ENCODE measurements at regions not wholly inside any gene's neighbourhood (a gene's known extent, or its start where the extent isn't known, plus 50 kb on each side); places are given as distances from the start of the nearest gene placed in this dataset.

DNA sequence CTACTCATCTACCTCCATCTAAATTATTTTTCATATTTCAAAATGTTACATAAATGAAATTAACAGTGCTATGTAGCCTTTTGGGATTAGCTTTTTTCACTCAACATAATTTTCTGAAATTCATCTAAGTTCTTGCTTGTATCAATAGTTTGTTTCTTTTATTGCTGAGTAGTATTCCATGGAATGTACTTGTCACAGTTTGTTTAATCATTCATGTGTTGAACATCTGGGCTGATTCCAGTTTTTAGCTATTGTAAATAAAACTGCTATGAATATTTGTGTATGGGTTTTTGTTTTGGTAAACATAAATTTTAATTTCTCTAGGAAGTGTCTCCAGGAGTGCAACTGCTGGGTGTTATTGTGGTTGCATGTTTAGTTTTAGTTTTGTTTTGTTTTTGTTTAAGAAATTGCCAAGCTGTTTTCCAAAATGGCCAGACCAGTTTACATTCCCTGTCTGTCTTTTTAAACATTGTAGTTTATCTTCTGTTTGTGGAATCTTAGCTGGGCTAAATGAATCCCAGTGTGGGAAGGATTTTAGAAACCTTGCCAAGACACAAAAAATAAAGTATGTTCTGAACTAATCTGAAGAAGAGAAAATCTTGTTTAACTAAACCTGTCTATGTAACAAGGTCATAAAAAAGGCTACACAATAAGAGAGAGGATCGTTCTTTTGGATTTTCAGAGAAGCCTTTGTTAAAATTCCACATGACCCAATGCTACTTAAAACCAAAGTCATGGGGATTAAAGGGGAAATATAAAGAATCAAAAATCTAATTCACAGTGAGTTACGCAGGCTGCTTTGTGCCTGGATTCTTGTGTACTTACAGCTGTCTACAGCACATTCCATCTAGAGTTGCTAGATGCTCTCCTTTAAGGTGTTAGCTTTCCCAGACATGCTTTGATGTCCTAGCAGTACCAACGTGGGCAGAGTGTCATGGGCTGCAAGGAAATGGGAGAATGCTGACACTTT, 129.2 kb upstream of the SUCLG2 start:
- H3K4me3 ChIP-seq = no peak overlapping the region
- intact Hi-C loops (cut with DNase I) = no loop called here
- 38% methylated on average over 3 of the region's 3 CpGs for WGBS

DNA sequence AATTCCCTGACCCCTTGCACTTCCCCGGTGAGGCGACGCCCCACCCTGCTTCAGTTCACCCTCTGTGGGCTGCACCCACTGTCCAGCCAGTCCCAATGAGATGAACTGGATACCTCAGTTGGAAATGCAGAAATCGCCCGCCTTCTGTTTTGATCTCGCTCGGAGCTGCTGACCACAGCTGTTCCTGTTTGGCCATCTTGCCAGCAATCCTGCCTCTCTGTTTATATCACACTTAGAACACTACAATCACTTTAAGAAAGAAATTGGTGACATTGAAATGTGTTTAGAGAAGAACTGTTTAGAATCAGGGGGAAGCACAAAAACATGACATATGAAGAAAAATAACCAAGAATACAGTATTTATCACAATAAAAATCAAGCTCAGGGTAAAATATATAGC, 127.5 kb upstream of the SUCLG2 start:
- 76% methylated on average over 7 of the region's 7 CpGs for WGBS
- intact Hi-C loops (cut with DNase I) = no loop called here
- Histone ChIP-seq H3K9me3 (peaks cover 0 to 12% (median 8%) of the 10 kb centered on the region in 4 donors), H3K36me3 (no peaks in the 10 kb centered on the region), H3K27ac (replicated peaks in 1 of 4) (no peak overlapping the region), H3K4me1 (no peaks in the 10 kb centered on the region), H3K27me3 (no peaks in the 10 kb centered on the region), H3K4me3 (no peak overlapping the region)
- DNase-seq (ENCODE audit: extremely low spot score) = no peak
- no peak for TF ChIP-seq POLR2AphosphoS5 (IDR thresholded peaks at IDR 0.05)
- TF ChIP-seq, protein P1, sequence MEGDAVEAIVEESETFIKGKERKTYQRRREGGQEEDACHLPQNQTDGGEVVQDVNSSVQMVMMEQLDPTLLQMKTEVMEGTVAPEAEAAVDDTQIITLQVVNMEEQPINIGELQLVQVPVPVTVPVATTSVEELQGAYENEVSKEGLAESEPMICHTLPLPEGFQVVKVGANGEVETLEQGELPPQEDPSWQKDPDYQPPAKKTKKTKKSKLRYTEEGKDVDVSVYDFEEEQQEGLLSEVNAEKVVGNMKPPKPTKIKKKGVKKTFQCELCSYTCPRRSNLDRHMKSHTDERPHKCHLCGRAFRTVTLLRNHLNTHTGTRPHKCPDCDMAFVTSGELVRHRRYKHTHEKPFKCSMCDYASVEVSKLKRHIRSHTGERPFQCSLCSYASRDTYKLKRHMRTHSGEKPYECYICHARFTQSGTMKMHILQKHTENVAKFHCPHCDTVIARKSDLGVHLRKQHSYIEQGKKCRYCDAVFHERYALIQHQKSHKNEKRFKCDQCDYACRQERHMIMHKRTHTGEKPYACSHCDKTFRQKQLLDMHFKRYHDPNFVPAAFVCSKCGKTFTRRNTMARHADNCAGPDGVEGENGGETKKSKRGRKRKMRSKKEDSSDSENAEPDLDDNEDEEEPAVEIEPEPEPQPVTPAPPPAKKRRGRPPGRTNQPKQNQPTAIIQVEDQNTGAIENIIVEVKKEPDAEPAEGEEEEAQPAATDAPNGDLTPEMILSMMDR (IDR thresholded peaks at IDR 0.05) = no peak
- no peak for TF ChIP-seq EP300 (IDR thresholded peaks at IDR 0.05)
- TF ChIP-seq POLR2A (IDR thresholded peaks at IDR 0.05; ENCODE audit: low read depth) = no peak

More for the DNA sequence above, 129.2 kb upstream of the SUCLG2 start:
- TF ChIP-seq POLR2A (IDR thresholded peaks at IDR 0.05; ENCODE audit: low read depth) = no peak
- TF ChIP-seq POLR2AphosphoS5 (IDR thresholded peaks at IDR 0.05) = no peak
- TF ChIP-seq, protein P1 (IDR thresholded peaks at IDR 0.05) = no peak
- TF ChIP-seq EP300 (IDR thresholded peaks at IDR 0.05) = no peak
- H3K27me3 ChIP-seq = no peaks in the 10 kb centered on the region
- H3K9me3 ChIP-seq = peaks cover 0 to 9% (median 4%) of the 10 kb centered on the region in 4 donors
- H3K4me1 ChIP-seq = no peaks in the 10 kb centered on the region
- no peaks in the 10 kb centered on the region for H3K36me3 ChIP-seq
- H3K27ac ChIP-seq (replicated peaks in 1 of 4) = no peak overlapping the region
- DNase-seq (ENCODE audit: extremely low spot score) = no peak

DNA sequence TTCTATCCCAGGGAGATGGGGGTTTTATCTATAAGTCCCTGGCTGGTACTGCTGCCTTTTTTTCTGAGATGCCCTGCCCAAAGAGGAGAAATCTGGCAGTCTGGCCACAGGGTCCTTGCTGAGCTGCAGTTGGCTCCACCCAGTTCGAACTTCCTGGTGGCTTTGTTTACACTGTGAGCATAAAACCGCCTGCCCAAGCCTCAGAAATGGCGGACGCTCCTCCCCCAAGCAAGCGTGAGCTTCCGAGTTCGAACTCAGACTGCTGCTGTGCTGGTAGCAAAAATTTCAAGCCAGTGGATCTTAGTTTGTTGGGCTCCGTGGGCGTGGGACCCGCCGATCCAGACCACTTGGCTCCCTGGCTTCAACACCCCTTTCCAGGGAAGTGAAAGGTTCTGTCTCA, 126.8 kb upstream of the SUCLG2 start:
- DNase-seq (ENCODE audit: extremely low spot score) = no peak
- Histone ChIP-seq H3K27me3 (no peaks in the 10 kb centered on the region), H3K9me3 (peaks cover 0 to 16% (median 12%) of the 10 kb centered on the region in 4 donors), H3K27ac (replicated peaks in 1 of 4) (no peak overlapping the region), H3K4me3 (no peak overlapping the region), H3K4me1 (no peaks in the 10 kb centered on the region), H3K36me3 (no peaks in the 10 kb centered on the region)
- WGBS = 87% methylated on average over 9 of the region's 11 CpGs
- intact Hi-C loops (cut with DNase I) = no loop called here
- TF ChIP-seq POLR2A (IDR thresholded peaks at IDR 0.05; ENCODE audit: low read depth) = no peak
- TF ChIP-seq POLR2AphosphoS5 (IDR thresholded peaks at IDR 0.05) = no peak
- TF ChIP-seq, protein P1 (IDR thresholded peaks at IDR 0.05) = no peak
- TF ChIP-seq EP300 (IDR thresholded peaks at IDR 0.05) = no peak

DNA sequence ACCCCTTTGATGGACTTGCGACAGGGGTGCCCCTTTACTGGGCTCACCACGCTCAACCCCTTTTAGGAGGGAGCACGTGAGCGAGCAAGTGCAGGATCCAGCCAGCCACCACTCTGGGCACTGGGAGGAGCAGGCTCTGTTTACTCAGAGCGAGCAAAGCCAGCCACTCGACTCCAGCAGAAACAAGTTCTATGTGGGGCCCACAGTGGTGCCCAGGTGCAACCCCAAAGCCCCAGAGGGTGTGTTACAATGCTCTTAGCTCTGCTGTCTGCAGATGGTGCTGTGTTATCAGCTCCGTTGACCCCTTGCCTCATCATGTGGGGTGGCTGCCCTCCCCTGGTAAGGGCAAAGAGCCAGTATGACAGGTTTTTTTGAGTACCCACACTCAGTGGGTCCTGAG, 120.3 kb upstream of the SUCLG2 start:
- Histone ChIP-seq H3K4me1 (no peaks in the 10 kb centered on the region), H3K27me3 (no peaks in the 10 kb centered on the region)
- WGBS = 100% methylated on average over 4 of the region's 7 CpGs

More for the DNA sequence above, 120.3 kb upstream of the SUCLG2 start:
- intact Hi-C loops (cut with DNase I) = no loop called here
- H3K36me3 ChIP-seq = no peaks in the 10 kb centered on the region
- H3K9me3 ChIP-seq = peaks cover 0 to 13% (median 8%) of the 10 kb centered on the region in 4 donors
- H3K4me3 ChIP-seq = no peak overlapping the region
- TF ChIP-seq, protein P1 (IDR thresholded peaks at IDR 0.05) = no peak
- TF ChIP-seq POLR2AphosphoS5 (IDR thresholded peaks at IDR 0.05) (no peak), EP300 (IDR thresholded peaks at IDR 0.05) (no peak), POLR2A (IDR thresholded peaks at IDR 0.05; ENCODE audit: low read depth) (no peak)
- no peak overlapping the region for H3K27ac ChIP-seq (replicated peaks in 1 of 4)
- no peak for DNase-seq (ENCODE audit: extremely low spot score)
